Peyer's patch (tissue), 4 donors: ENCODE measurements at regions not wholly inside any gene's neighbourhood (a gene's known extent, or its start where the extent isn't known, plus 50 kb on each side); places are given as distances from the start of the nearest gene placed in this dataset.
"Not testable (repeated sequence)": the region's sequence is repeated elsewhere in the genome, so short reads cannot be mapped to it uniquely, and the experiment has no call there.

ENCODE experiments used
- DNase-seq, 3 donors: peaks; one replicate each; pipeline ENCODE4 v3.0.0-alpha.2; 2017 to 2019
- H3K27ac ChIP-seq, 4 donors: fragments of 200-600 bp; sonication (generic); one replicate each; pipeline ENCODE4 v1.5.1; 2016 to 2019
- H3K27me3 ChIP-seq, 2 donors: fragments of 200-600 bp; sonication (generic); one replicate each; pipeline ENCODE4 v1.5.1; 2019
- H3K36me3 ChIP-seq, 3 donors: fragments of 200-600 bp; sonication (generic); one replicate each; pipeline ENCODE4 v1.5.1; 2016 to 2019
- H3K4me1 ChIP-seq, 4 donors: fragments of 200-600 bp; sonication (generic); one replicate each; pipeline ENCODE4 v1.5.1; 2016 to 2019
- H3K4me3 ChIP-seq, 4 donors: fragments of 200-600 bp; sonication (generic); 1 replicate in 3 of 4; 2 replicates in 1 of 4; pipeline ENCODE4 v1.5.1; 2016 to 2019; ENCODE audit warnings: mild to moderate bottlenecking in 1 of 4
- H3K9me3 ChIP-seq, 4 donors: fragments of 200-600 bp; sonication (generic); one replicate each; pipeline ENCODE4 v1.5.1; 2016 to 2019; ENCODE audit warnings: mild to moderate bottlenecking in 1 of 4
- POLR2A ChIP-seq, 2 donors: fragments of 450-650 bp; IDR thresholded peaks; one replicate each; pipeline ENCODE4 v1.5.1; 2017; ENCODE audit warnings: antibody characterized with exemption in 2 of 2, mild to moderate bottlenecking in 2 of 2, moderate library complexity in 2 of 2
- TF ChIP-seq, protein P1 (sequence below), 6 experiments: fragments of 450-650 bp in 4 of 6; fragments of 200-600 bp in 2 of 6; sonication (generic) in 1 of 6; IDR thresholded peaks; one replicate each; pipeline ENCODE4 v1.5.1; 2017 to 2019; ENCODE audit warnings: antibody characterized with exemption in 6 of 6, mild to moderate bottlenecking in 3 of 6, moderate library complexity in 1 of 6

- Histone ChIP-seq H3K4me1 (no peaks in the 10 kb centered on the region), H3K9me3 (no peaks in the 10 kb centered on the region), H3K27ac (no peak overlapping the region), H3K4me3 (no peak overlapping the region), H3K36me3 (no peaks in the 10 kb centered on the region), H3K27me3 (no peaks in the 10 kb centered on the region)
- DNase-seq = no peak
- TF ChIP-seq, protein P1, sequence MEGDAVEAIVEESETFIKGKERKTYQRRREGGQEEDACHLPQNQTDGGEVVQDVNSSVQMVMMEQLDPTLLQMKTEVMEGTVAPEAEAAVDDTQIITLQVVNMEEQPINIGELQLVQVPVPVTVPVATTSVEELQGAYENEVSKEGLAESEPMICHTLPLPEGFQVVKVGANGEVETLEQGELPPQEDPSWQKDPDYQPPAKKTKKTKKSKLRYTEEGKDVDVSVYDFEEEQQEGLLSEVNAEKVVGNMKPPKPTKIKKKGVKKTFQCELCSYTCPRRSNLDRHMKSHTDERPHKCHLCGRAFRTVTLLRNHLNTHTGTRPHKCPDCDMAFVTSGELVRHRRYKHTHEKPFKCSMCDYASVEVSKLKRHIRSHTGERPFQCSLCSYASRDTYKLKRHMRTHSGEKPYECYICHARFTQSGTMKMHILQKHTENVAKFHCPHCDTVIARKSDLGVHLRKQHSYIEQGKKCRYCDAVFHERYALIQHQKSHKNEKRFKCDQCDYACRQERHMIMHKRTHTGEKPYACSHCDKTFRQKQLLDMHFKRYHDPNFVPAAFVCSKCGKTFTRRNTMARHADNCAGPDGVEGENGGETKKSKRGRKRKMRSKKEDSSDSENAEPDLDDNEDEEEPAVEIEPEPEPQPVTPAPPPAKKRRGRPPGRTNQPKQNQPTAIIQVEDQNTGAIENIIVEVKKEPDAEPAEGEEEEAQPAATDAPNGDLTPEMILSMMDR (IDR thresholded peaks at IDR 0.05) = no peak
- TF ChIP-seq POLR2A (IDR thresholded peaks at IDR 0.05) = no peak
Observed at GRCh38 chr7:65453341-65454030, 79.8 kb downstream of the ZNF92 start.

- Histone ChIP-seq H3K9me3 (no peaks in the 10 kb centered on the region), H3K27ac (no peak overlapping the region), H3K4me3 (no peak overlapping the region), H3K36me3 (no peaks in the 10 kb centered on the region), H3K27me3 (no peaks in the 10 kb centered on the region), H3K4me1 (no peaks in the 10 kb centered on the region)
- DNase-seq = no peak
- no peak for TF ChIP-seq POLR2A (IDR thresholded peaks at IDR 0.05)
- TF ChIP-seq, protein P1 (IDR thresholded peaks at IDR 0.05) = no peak
Observed at GRCh38 chr7:65454469-65454868, 80.8 kb downstream of the ZNF92 start.

DNA sequence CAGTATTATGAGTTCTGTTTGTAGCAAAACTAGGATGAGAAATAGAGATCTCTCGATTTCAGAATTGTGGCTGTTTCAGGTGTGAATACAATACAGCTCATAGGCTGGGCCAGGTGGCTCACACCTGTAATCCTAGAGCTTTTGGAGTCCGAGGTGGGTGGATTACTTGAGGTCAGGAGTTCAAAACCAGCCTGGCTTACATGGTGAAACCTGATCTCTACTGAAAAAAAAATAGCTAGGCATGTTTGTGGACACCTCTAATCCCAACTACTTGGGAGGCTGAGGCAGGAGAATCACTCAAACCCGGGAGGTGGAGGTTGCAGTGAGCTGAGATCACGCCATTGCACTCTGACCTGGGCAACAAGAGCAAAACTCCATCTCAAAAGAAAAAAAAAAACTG lies 81.4 kb downstream of the ZNF92 start:
- DNase-seq, H3K4me1 ChIP-seq, H3K36me3 ChIP-seq, H3K9me3 ChIP-seq, H3K27me3 ChIP-seq, H3K27ac ChIP-seq, H3K4me3 ChIP-seq: not testable (repeated sequence)

- no peak overlapping the region for H3K27ac ChIP-seq
- no peaks in the 10 kb centered on the region for H3K9me3 ChIP-seq
- no peaks in the 10 kb centered on the region for H3K4me1 ChIP-seq
- no peaks in the 10 kb centered on the region for H3K27me3 ChIP-seq
- H3K36me3 ChIP-seq = no peaks in the 10 kb centered on the region
- no peak for TF ChIP-seq POLR2A (IDR thresholded peaks at IDR 0.05)
- TF ChIP-seq, protein P1 (IDR thresholded peaks at IDR 0.05) = no peak
- no peak overlapping the region for H3K4me3 ChIP-seq
- no peak for DNase-seq
Observed at GRCh38 chr7:65457705-65458104, 84.0 kb downstream of the ZNF92 start.

GRCh38 chr7:65459438-65459837 lies 85.8 kb downstream of the ZNF92 start:
- no peaks in the 10 kb centered on the region for H3K9me3 ChIP-seq
- H3K36me3 ChIP-seq = no peaks in the 10 kb centered on the region
- no peak for TF ChIP-seq POLR2A (IDR thresholded peaks at IDR 0.05)
- TF ChIP-seq, protein P1 (IDR thresholded peaks at IDR 0.05) = no peak
- no peak overlapping the region for H3K4me3 ChIP-seq
- H3K27me3 ChIP-seq = no peaks in the 10 kb centered on the region
- no peak for DNase-seq
- no peak overlapping the region for H3K27ac ChIP-seq
- no peaks in the 10 kb centered on the region for H3K4me1 ChIP-seq

DNA sequence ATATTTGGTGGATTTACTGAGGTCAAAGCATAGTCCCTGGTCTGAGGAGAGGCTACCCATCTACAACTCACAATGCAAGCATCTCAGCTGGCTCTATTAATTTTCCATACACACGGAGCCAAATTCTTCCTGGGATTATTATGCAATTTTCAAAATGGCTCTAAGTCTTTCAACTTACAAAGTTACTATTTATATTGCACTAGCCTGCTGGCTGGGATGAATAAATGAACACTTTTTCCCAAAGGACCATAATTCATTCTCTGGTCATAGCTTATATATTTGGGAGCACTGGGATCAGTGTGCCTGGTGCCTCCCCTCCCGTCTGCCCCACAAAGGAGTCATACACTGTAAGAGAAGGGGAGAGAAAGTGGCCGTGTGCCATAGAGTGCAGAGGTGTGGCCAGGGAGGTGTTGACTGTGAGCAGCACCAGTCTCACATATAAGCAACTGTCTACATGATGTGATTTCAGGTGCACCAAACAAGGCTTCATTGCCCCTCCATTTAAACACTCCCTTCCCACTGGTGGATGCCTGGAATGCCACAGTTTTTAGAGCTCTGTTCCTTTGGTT lies 88.6 kb downstream of the ZNF92 start:
- Histone ChIP-seq H3K4me3 (no peak overlapping the region), H3K27ac (no peak overlapping the region), H3K27me3 (no peaks in the 10 kb centered on the region), H3K36me3 (no peaks in the 10 kb centered on the region), H3K9me3 (no peaks in the 10 kb centered on the region), H3K4me1 (no peaks in the 10 kb centered on the region)
- no peak for TF ChIP-seq POLR2A (IDR thresholded peaks at IDR 0.05)
- TF ChIP-seq, protein P1 (IDR thresholded peaks at IDR 0.05) = no peak
- DNase-seq = no peak
